Adrenal gland (tissue), 5 donors: ENCODE measurements at regions not wholly inside any gene's neighbourhood (a gene's known extent, or its start where the extent isn't known, plus 50 kb on each side); places are given as distances from the start of the nearest gene placed in this dataset.

ENCODE experiments used
- POLR2A ChIP-seq, 2 donors: fragments of 450-650 bp; IDR thresholded peaks; one replicate each; pipeline ENCODE4 v1.6.1; 2017; ENCODE audit warnings: antibody characterized with exemption in 2 of 2, mild to moderate bottlenecking in 2 of 2, moderate library complexity in 1 of 2
- TF ChIP-seq, protein P1 (sequence below), 6 experiments: fragments of 450-650 bp in 4 of 6; fragments of 200-600 bp in 2 of 6; sonication (generic) in 1 of 6; IDR thresholded peaks; 1 replicate in 5 of 6; 2 replicates in 1 of 6; pipeline versions ENCODE4 v1.5.1 to v1.8.0; 2016 to 2021; ENCODE audit warnings: antibody characterized with exemption in 6 of 6, mild to moderate bottlenecking in 2 of 6, moderate library complexity in 1 of 6
- donor health status: DM: no; HTN: no; CAD: no.

DNA sequence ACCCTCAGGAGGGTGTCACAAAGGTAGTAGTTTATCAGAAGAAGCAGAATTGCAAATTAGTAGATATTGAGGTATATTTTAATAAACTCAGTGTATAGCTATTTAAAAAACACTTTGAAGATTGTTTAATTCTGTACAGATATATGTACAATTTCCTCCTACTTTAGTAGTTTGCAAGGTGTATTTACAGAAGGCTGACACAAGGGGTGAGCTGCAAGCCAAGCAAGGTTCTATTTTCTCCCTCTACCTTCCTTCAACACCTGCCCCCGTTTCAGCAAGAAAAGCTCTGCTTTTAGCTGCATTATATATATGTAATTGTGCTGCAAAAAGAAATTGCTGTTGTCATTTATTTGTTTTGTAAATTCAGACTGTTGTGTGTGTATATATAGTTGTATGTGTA, 674.2 kb upstream of the PKN2 start:
- TF ChIP-seq, protein P1, sequence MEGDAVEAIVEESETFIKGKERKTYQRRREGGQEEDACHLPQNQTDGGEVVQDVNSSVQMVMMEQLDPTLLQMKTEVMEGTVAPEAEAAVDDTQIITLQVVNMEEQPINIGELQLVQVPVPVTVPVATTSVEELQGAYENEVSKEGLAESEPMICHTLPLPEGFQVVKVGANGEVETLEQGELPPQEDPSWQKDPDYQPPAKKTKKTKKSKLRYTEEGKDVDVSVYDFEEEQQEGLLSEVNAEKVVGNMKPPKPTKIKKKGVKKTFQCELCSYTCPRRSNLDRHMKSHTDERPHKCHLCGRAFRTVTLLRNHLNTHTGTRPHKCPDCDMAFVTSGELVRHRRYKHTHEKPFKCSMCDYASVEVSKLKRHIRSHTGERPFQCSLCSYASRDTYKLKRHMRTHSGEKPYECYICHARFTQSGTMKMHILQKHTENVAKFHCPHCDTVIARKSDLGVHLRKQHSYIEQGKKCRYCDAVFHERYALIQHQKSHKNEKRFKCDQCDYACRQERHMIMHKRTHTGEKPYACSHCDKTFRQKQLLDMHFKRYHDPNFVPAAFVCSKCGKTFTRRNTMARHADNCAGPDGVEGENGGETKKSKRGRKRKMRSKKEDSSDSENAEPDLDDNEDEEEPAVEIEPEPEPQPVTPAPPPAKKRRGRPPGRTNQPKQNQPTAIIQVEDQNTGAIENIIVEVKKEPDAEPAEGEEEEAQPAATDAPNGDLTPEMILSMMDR (IDR thresholded peaks at IDR 0.05): no peak
- TF ChIP-seq POLR2A (IDR thresholded peaks at IDR 0.05): no peak
